Caco-2 (cell line): ENCODE measurements at regions not wholly inside any gene's neighbourhood (a gene's known extent, or its start where the extent isn't known, plus 50 kb on each side); places are given as distances from the start of the nearest gene placed in this dataset.

Source experiments
- BruUV-seq: library from RNA; stranded (reverse); fragments of 400-500 nt; replicated peaks from 2 replicates; lab custom pipeline; 2021; lab: Mats Ljungman, UMichigan
- CTCF ChIA-PET: fragments of 300-600 bp; sonication (Branson Sonifier 250); formaldehyde crosslinking; loops from one replicate; lab custom pipeline; 2022; ENCODE audit warnings: antibody characterized with exemption; lab: Charles Lee
- POLR2A ChIA-PET: fragments of 300-600 bp; sonication (Branson Sonifier 250); formaldehyde crosslinking; loops from one replicate; lab custom pipeline; 2022; ENCODE audit warnings: antibody characterized with exemption; lab: Charles Lee
- DNase-seq, 2 experiments: peaks; one replicate each; pipeline versions ENCODE4 v3.0.0 to v3.0.0-alpha.2; 2020 to 2022
- H3K27me3 ChIP-seq: replicated peaks from 2 replicates; pipeline ENCODE4 v1.6.0; 2011; ENCODE audit warnings: low read length; ENCODE audit not compliant: control insufficient read depth, insufficient read depth
- H3K36me3 ChIP-seq: 2 replicates; pipeline ENCODE4 v1.5.1; 2011; ENCODE audit warnings: low read length; ENCODE audit not compliant: control insufficient read depth, insufficient read depth
- H3K4me1 ChIP-seq: fragments of 250-450 bp; sonication (Bioruptor Pico); 2 replicates; pipeline ENCODE4 v1.5.1; 2020; ENCODE audit warnings: mild to moderate bottlenecking
- H3K4me3 ChIP-seq: 2 replicates; pipeline ENCODE4 v1.5.1; 2011; ENCODE audit warnings: low read depth, mild to moderate bottlenecking, control low read depth, low read length
- H3K9me3 ChIP-seq: fragments of 250-450 bp; sonication (Bioruptor Pico); 2 replicates; pipeline ENCODE4 v1.5.1; 2020; ENCODE audit warnings: mild to moderate bottlenecking, moderate library complexity
- H3K27ac Mint-ChIP-seq: one replicate; pipeline ENCODE4 v1.8.0; 2022; ENCODE audit warnings: mixed read lengths; ENCODE audit not compliant: unreplicated experiment
- H3K27me3 Mint-ChIP-seq: one replicate; pipeline ENCODE4 v1.8.0; 2022; ENCODE audit warnings: mixed read lengths; ENCODE audit not compliant: insufficient read depth, unreplicated experiment
- H3K36me3 Mint-ChIP-seq: one replicate; pipeline ENCODE4 v1.8.0; 2022; ENCODE audit warnings: mild to moderate bottlenecking, mixed read lengths; ENCODE audit not compliant: insufficient read depth, unreplicated experiment
- H3K4me1 Mint-ChIP-seq: one replicate; pipeline ENCODE4 v1.8.0; 2022; ENCODE audit warnings: low read depth, mixed read lengths; ENCODE audit not compliant: unreplicated experiment
- H3K4me3 Mint-ChIP-seq: one replicate; pipeline ENCODE4 v1.8.0; 2022; ENCODE audit warnings: mild to moderate bottlenecking, moderate library complexity, mixed read lengths; ENCODE audit not compliant: unreplicated experiment
- H3K9me3 Mint-ChIP-seq: one replicate; pipeline ENCODE4 v1.8.0; 2022; ENCODE audit warnings: mixed read lengths; ENCODE audit not compliant: unreplicated experiment
- CTCF ChIP-seq, 2 experiments: fragments of 200-600 bp in 1 of 2; IDR thresholded peaks; 1 replicate in 1 of 2; 2 replicates in 1 of 2; pipeline versions ENCODE4 v1.5.1 to v1.8.0; 2011 to 2022; ENCODE audit warnings: antibody characterized with exemption in 1 of 2, control low read depth in 1 of 2, inconsistent platforms in 1 of 2, low read depth in 1 of 2, low read length in 1 of 2, mild to moderate bottlenecking in 1 of 2, moderate library complexity in 1 of 2; ENCODE audit not compliant: insufficient read depth in 1 of 2, severe bottlenecking in 1 of 2, unreplicated experiment in 1 of 2
- intact Hi-C: fragments of 100-400 bp; cut with micrococcal nuclease; formaldehyde crosslinking; loops from one replicate; pipeline ENCODE4 v1.10.0; 2022; ENCODE audit not compliant: unreplicated experiment

GRCh38 chr9:86550401-86550800 is 196.2 kb upstream of the TUT7 start:
- ChIA-PET POLR2A (no interaction called here), CTCF (no interaction called here)
- intact Hi-C loops = no loop called here
- no peak overlapping the region for H3K27ac Mint-ChIP-seq
- no peaks in the 10 kb centered on the region for H3K9me3 Mint-ChIP-seq
- BruUV-seq = no TSS peak
- H3K27me3 Mint-ChIP-seq = peaks cover 3% of the 10 kb centered on the region
- no peak for TF ChIP-seq CTCF (IDR thresholded peaks at IDR 0.05; ENCODE audit: insufficient read depth in 1 of 2, low read depth in 1 of 2, low read length in 1 of 2, severe bottlenecking in 1 of 2, unreplicated experiment in 1 of 2)
- no peak overlapping the region for H3K4me3 ChIP-seq
- no peaks in the 10 kb centered on the region; the same call in 1 of the 2 replicates for H3K4me1 ChIP-seq
- no peak overlapping the region for H3K4me3 Mint-ChIP-seq
- H3K4me1 Mint-ChIP-seq = no peaks in the 10 kb centered on the region
- H3K36me3 ChIP-seq = no peaks in the 10 kb centered on the region
- no peak for DNase-seq
- no peaks in the 10 kb centered on the region for H3K36me3 Mint-ChIP-seq
- H3K9me3 ChIP-seq = no peaks in the 10 kb centered on the region
- H3K27me3 ChIP-seq = no peaks in the 10 kb centered on the region

GRCh38 chr9:86549920-86550319 is 195.7 kb upstream of the TUT7 start:
- peaks cover 3% of the 10 kb centered on the region for H3K27me3 Mint-ChIP-seq
- Histone ChIP-seq H3K4me3 (no peak overlapping the region), H3K9me3 (no peaks in the 10 kb centered on the region), H3K27me3 (no peaks in the 10 kb centered on the region), H3K36me3 (no peaks in the 10 kb centered on the region), H3K4me1 (no peaks in the 10 kb centered on the region; the same call in 1 of the 2 replicates)
- H3K36me3 Mint-ChIP-seq = no peaks in the 10 kb centered on the region
- no peaks in the 10 kb centered on the region for H3K4me1 Mint-ChIP-seq
- POLR2A ChIA-PET = no interaction called here
- CTCF ChIA-PET = no interaction called here
- H3K27ac Mint-ChIP-seq = no peak overlapping the region
- H3K4me3 Mint-ChIP-seq = no peak overlapping the region
- DNase-seq = no peak
- H3K9me3 Mint-ChIP-seq = no peaks in the 10 kb centered on the region
- no peak for TF ChIP-seq CTCF (IDR thresholded peaks at IDR 0.05; ENCODE audit: insufficient read depth in 1 of 2, low read depth in 1 of 2, low read length in 1 of 2, severe bottlenecking in 1 of 2, unreplicated experiment in 1 of 2)
- intact Hi-C loops = no loop called here
- BruUV-seq = no TSS peak

GRCh38 chr9:86549401-86549811 is 195.2 kb upstream of the TUT7 start:
- no peaks in the 10 kb centered on the region for H3K36me3 ChIP-seq
- H3K36me3 Mint-ChIP-seq = no peaks in the 10 kb centered on the region
- CTCF ChIA-PET = no interaction called here
- H3K27me3 Mint-ChIP-seq = peaks cover 3% of the 10 kb centered on the region
- DNase-seq = no peak
- no TSS peak for BruUV-seq
- POLR2A ChIA-PET = no interaction called here
- intact Hi-C loops = no loop called here
- H3K4me3 ChIP-seq = no peak overlapping the region
- H3K4me3 Mint-ChIP-seq = no peak overlapping the region
- no peaks in the 10 kb centered on the region for H3K4me1 Mint-ChIP-seq
- H3K27me3 ChIP-seq = no peaks in the 10 kb centered on the region
- no peak overlapping the region for H3K27ac Mint-ChIP-seq
- no peak for TF ChIP-seq CTCF (IDR thresholded peaks at IDR 0.05; ENCODE audit: insufficient read depth in 1 of 2, low read depth in 1 of 2, low read length in 1 of 2, severe bottlenecking in 1 of 2, unreplicated experiment in 1 of 2)
- no peaks in the 10 kb centered on the region for H3K9me3 ChIP-seq
- no peaks in the 10 kb centered on the region for H3K9me3 Mint-ChIP-seq
- H3K4me1 ChIP-seq = no peaks in the 10 kb centered on the region; the same call in 1 of the 2 replicates
